HepG2 (cell line): ENCODE measurements at regions not wholly inside any gene's neighbourhood (a gene's known extent, or its start where the extent isn't known, plus 50 kb on each side); places are given as distances from the start of the nearest gene placed in this dataset.

ENCODE experiments used
- ATAC-seq: fragments of 200-7000 bp; cut with Tn5 transposase; 3 replicates; pipeline ENCODE4 v1.9.1; 2020; ENCODE audit warnings: mild to moderate bottlenecking, moderate library complexity
- BruUV-seq: library from RNA; stranded (reverse); fragments of 400-500 nt; replicated peaks from 2 replicates; lab custom pipeline; 2021; lab: Mats Ljungman, UMichigan
- CTCF ChIA-PET: fragments of 300-600 bp; formaldehyde crosslinking; extraction: SDS; loops from one replicate; lab custom pipeline; 2021; ENCODE audit warnings: low total read pairs, inconsistent platforms, low intra/inter-chr PET ratio; lab: Yijun Ruan, JAX
- POLR2A ChIA-PET: fragments of 350-600 bp; sonication (Branson Sonifier 250); formaldehyde crosslinking; loops from one replicate; lab custom pipeline; 2020; ENCODE audit warnings: antibody characterized with exemption, inconsistent platforms; lab: Yijun Ruan, JAX
- DNase-seq: peaks from one replicate; pipeline ENCODE4 v3.0.0-alpha.2; 2015; ENCODE audit warnings: low spot score
- FAIRE-seq: peaks from 3 replicates; lab custom pipeline; 2011; peaks lifted over from hg19 to GRCh38; lab: Jason Lieb, UNC
- H2AFZ ChIP-seq: one replicate; pipeline ENCODE4 v1.6.1; 2011; ENCODE audit warnings: low read length, inconsistent platforms
- H3K27ac ChIP-seq: fragments of 300-600 bp; 3 replicates; pipeline ENCODE4 v1.8.0; 2011; ENCODE audit warnings: mixed run types, mild to moderate bottlenecking, mixed read lengths, low read length, inconsistent platforms; ENCODE audit not compliant: insufficient read depth; ENCODE audit errors: extremely low read length
- H3K27me3 ChIP-seq, 2 experiments: fragments of 200-600 bp in 1 of 2; 2 replicates in 1 of 2; 3 replicates in 1 of 2; pipeline versions ENCODE4 v1.6.0 to v1.8.0; 2011; ENCODE audit warnings: low read length in 2 of 2, mild to moderate bottlenecking in 2 of 2, moderate library complexity in 2 of 2, inconsistent platforms in 1 of 2; ENCODE audit not compliant: insufficient read depth in 2 of 2, control insufficient read depth in 1 of 2
- H3K36me3 ChIP-seq, 2 experiments: fragments of 200-600 bp in 1 of 2; replicated peaks in 1 of 2; 2 replicates in 1 of 2; 3 replicates in 1 of 2; pipeline versions ENCODE4 v1.5.1 to v1.8.0; 2011; ENCODE audit warnings: low read length in 2 of 2, inconsistent platforms in 1 of 2; ENCODE audit not compliant: insufficient read depth in 2 of 2, control insufficient read depth in 1 of 2
- H3K4me1 ChIP-seq: 2 replicates; pipeline ENCODE4 v1.5.1; 2012; ENCODE audit warnings: low read length, inconsistent platforms; ENCODE audit not compliant: insufficient read depth
- H3K4me2 ChIP-seq: 2 replicates; pipeline ENCODE4 v1.6.0; 2011; ENCODE audit warnings: low read depth, low read length, inconsistent platforms
- H3K4me3 ChIP-seq, 3 experiments: fragments of 200-600 bp in 1 of 3; sonication (generic), shearing (Covaris generic) in 1 of 3; replicated peaks in 1 of 3; 2 replicates each; pipeline ENCODE4 v1.5.1; 2011 to 2016; ENCODE audit warnings: low read length in 3 of 3, inconsistent platforms in 2 of 3, low read depth in 2 of 3, mild to moderate bottlenecking in 2 of 3, control low read depth in 1 of 3, mixed read lengths in 1 of 3; ENCODE audit not compliant: insufficient read depth in 1 of 3
- H3K79me2 ChIP-seq: one replicate; pipeline ENCODE4 v1.6.1; 2011; ENCODE audit warnings: low read length, inconsistent platforms; ENCODE audit not compliant: insufficient read depth
- H3K9ac ChIP-seq: 2 replicates; pipeline ENCODE4 v1.6.0; 2011; ENCODE audit warnings: mild to moderate bottlenecking, low read depth, low read length, inconsistent platforms; ENCODE audit not compliant: insufficient read depth
- H3K9me3 ChIP-seq: 2 replicates; pipeline ENCODE4 v1.5.1; 2012; ENCODE audit warnings: mild to moderate bottlenecking, low read length
- H4K20me1 ChIP-seq: 2 replicates; pipeline ENCODE4 v1.6.0; 2011; ENCODE audit warnings: inconsistent platforms, mild to moderate bottlenecking, low read length, moderate library complexity; ENCODE audit not compliant: insufficient read depth
- HNRNPH1 ChIP-seq: fragments of 200-400 bp; formaldehyde crosslinking; optimal IDR thresholded peaks from 2 replicates; pipeline ENCODE3; 2017; ENCODE audit warnings: mild to moderate bottlenecking, low read depth, low read length
- RFXANK ChIP-seq: IDR thresholded peaks from 2 replicates; pipeline ENCODE4 v1.6.1; 2016
- SRSF1 ChIP-seq: fragments of 200-400 bp; formaldehyde crosslinking; optimal IDR thresholded peaks from 2 replicates; pipeline ENCODE3; 2017; ENCODE audit warnings: mild to moderate bottlenecking, low read depth, low read length, moderate library complexity
- ZFY ChIP-seq: sonication (generic); formaldehyde crosslinking; IDR thresholded peaks from 2 replicates; pipeline ENCODE4 v1.4.0; 2020; ENCODE audit warnings: missing genetic modification reagents
- ZNF383 ChIP-seq: sonication (generic); formaldehyde crosslinking; IDR thresholded peaks from 2 replicates; pipeline ENCODE4 v1.4.0; 2020; ENCODE audit warnings: missing genetic modification reagents, mild to moderate bottlenecking, borderline replicate concordance
- ZNF501 ChIP-seq: sonication (generic); formaldehyde crosslinking; IDR thresholded peaks from 2 replicates; pipeline ENCODE4 v1.5.1; 2020; ENCODE audit warnings: mild to moderate bottlenecking, moderate library complexity, missing genetic modification reagents
- ZNF589 ChIP-seq: sonication (generic); formaldehyde crosslinking; conservative IDR thresholded peaks from 2 replicates; pipeline ENCODE4 v1.8.0; 2022; ENCODE audit warnings: mild to moderate bottlenecking, moderate library complexity, missing genetic modification reagents
- WGBS: methylation state at CpG from one replicate; pipeline ENCODE4 v1.1.6; 2017; ENCODE audit warnings: low lambda C conversion rate; 5-methylcytosine and 5-hydroxymethylcytosine counted together
- in situ Hi-C: cut with HindIII; loops from 2 replicates; pipeline ENCODE4 v1.10.0; 2017; ENCODE audit warnings: low pct_unique_long_range_greater_than_20kb; ENCODE audit not compliant: extremely low pct_ligation_motif_present
- intact Hi-C: fragments of 100-400 bp; cut with micrococcal nuclease; formaldehyde crosslinking; loops from one replicate; pipeline ENCODE4 v1.10.0; 2022; ENCODE audit not compliant: unreplicated experiment
- TF ChIP-seq, protein P1 (sequence below): sonication (generic); formaldehyde crosslinking; IDR thresholded peaks from 2 replicates; pipeline ENCODE4 v1.5.1; 2020; ENCODE audit warnings: mild to moderate bottlenecking, missing genetic modification reagents, borderline replicate concordance
- TF ChIP-seq, protein P2 (sequence below): sonication (generic); formaldehyde crosslinking; IDR thresholded peaks from 2 replicates; pipeline ENCODE4 v1.8.0; 2023; ENCODE audit warnings: mild to moderate bottlenecking, missing genetic modification reagents

- TF ChIP-seq HNRNPH1 (no peak), SRSF1 (no peak)
Observed at GRCh38 chr6:139871803-139872510, 497.5 kb upstream of the CITED2 start (continued).

GRCh38 chr6:139871165-139871710 is 496.8 kb upstream of the CITED2 start:
- Histone ChIP-seq H3K4me3 (no peak overlapping the region), H3K36me3 (no peaks in the 10 kb centered on the region), H3K27me3 (no peaks in the 10 kb centered on the region), H3K4me1 (no peaks in the 10 kb centered on the region), H2AFZ (no peak overlapping the region), H3K9me3 (no peaks in the 10 kb centered on the region), H3K4me2 (no peak overlapping the region), H4K20me1 (no peaks in the 10 kb centered on the region), H3K79me2 (no peaks in the 10 kb centered on the region), H3K27ac (no peak overlapping the region), H3K9ac (no peak overlapping the region)
- in situ Hi-C loops = no loop called here
- ChIA-PET POLR2A (no interaction called here), CTCF (no interaction called here)
- FAIRE-seq = no peak
- no TSS peak for BruUV-seq
- intact Hi-C loops = no loop called here
- TF ChIP-seq ZNF383 (CRISPR knock-in tag) (no peak), ZNF501 (CRISPR knock-in tag) (no peak), ZNF589 (CRISPR knock-in tag) (no peak), ZFY (CRISPR knock-in tag) (no peak), RFXANK (CRISPR knock-in tag) (no peak)
- TF ChIP-seq, protein P1, sequence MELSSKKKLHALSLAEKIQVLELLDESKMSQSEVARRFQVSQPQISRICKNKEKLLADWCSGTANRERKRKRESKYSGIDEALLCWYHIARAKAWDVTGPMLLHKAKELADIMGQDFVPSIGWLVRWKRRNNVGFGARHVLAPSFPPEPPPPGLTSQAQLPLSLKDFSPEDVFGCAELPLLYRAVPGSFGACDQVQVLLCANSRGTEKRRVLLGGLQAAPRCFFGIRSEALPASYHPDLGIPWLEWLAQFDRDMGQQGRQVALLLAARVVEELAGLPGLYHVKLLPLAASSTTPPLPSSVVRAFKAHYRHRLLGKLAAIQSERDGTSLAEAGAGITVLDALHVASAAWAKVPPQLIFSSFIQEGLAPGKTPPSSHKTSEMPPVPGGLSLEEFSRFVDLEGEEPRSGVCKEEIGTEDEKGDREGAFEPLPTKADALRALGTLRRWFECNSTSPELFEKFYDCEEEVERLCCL (CRISPR knock-in tag) = no peak
- TF ChIP-seq, protein P2, sequence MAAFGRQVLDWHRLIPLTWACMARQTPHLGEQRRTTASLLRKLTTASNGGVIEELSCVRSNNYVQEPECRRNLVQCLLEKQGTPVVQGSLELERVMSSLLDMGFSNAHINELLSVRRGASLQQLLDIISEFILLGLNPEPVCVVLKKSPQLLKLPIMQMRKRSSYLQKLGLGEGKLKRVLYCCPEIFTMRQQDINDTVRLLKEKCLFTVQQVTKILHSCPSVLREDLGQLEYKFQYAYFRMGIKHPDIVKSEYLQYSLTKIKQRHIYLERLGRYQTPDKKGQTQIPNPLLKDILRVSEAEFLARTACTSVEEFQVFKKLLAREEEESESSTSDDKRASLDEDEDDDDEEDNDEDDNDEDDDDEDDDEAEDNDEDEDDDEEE (CRISPR knock-in tag) = no peak
- ATAC-seq = no peak
- WGBS = 17% methylated on average over 6 of the region's 6 CpGs
- no peak for DNase-seq
